ENCODE measurements at regions not wholly inside any gene's neighbourhood (a gene's known extent, or its start where the extent isn't known, plus 50 kb on each side); places are given as distances from the start of the nearest gene placed in this dataset.

DNA sequence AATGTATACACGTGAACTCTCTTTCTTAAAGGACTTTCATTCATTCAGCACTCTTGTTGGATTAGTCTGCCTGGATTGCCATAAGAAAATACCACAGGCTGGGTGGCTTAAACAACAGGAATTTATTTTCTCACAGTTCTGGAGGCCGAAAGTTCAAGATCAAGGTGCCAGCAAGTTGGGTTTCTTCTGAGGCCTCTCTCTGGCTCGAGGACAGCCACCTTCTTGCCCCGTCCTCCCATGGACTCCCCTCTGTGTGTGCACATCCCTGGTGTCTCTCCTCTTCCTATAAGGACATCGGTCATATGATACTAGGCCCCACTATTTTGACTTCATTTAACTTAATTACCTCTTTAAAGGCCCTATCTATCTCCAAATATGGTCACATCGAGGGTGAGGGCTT is 110.4 kb upstream of the BMPER start:
- Histone ChIP-seq H2AFZ (ENCODE audit: low read depth, low read length) (no peak overlapping the region), H3K27me3 (ENCODE audit: control insufficient read depth in 2 of 2, insufficient read depth in 2 of 2, low read length in 2 of 2) (no peaks in the 10 kb centered on the region), H3K79me2 (ENCODE audit: control insufficient read depth, insufficient read depth, low read length) (no peaks in the 10 kb centered on the region), H3K4me2 (ENCODE audit: insufficient read depth, low read length) (no peak overlapping the region), H4K20me1 (replicated peaks; ENCODE audit: control insufficient read depth, insufficient read depth, low read length) (no peaks in the 10 kb centered on the region), H3K4me3 (no peak overlapping the region), H3K9ac (ENCODE audit: insufficient read depth in 1 of 2, low read depth in 2 of 2, low read length in 2 of 2) (no peak overlapping the region), H3K27ac (ENCODE audit: extremely low read depth, low read depth, low read length) (no peak overlapping the region), H3K9me3 (replicated peaks; ENCODE audit: control insufficient read depth, insufficient read depth, low read depth, low read length) (no peaks in the 10 kb centered on the region), H3K36me3 (ENCODE audit: control insufficient read depth, insufficient read depth, low read length) (no peaks in the 10 kb centered on the region), H3K9me1 (ENCODE audit: control insufficient read depth, insufficient read depth, low read length) (no peaks in the 10 kb centered on the region), H3K4me1 (replicated peaks in 1 of 2; ENCODE audit: control insufficient read depth in 2 of 2, insufficient read depth in 2 of 2, low read length in 2 of 2) (no peaks in the 10 kb centered on the region)
- 0% methylated on average over 6 of the region's 6 CpGs for WGBS (ENCODE audit: insufficient coverage, low coverage, missing lambda C conversion rate)
- ChIA-PET CTCF (ENCODE audit: low intra/inter-chr PET ratio) (no interaction called here), POLR2A (no interaction called here)
- FAIRE-seq (no peak), ATAC-seq (no peak), DNase-seq (ENCODE audit: extremely low read depth in 1 of 4, low spot score in 3 of 4) (no peak)
- intact Hi-C loops (cut with micrococcal nuclease): no loop called here
- TF ChIP-seq CREB3 (tag; conservative IDR thresholded peaks at IDR 0.05; ENCODE audit: low read depth) (no peak), RBM34 (IDR thresholded peaks at IDR 0.05; ENCODE audit: borderline replicate concordance, insufficient read depth, low read length) (no peak), ELK3 (CRISPR knock-in tag; IDR thresholded peaks at IDR 0.05) (no peak), NR3C1 (CRISPR knock-in tag; IDR thresholded peaks at IDR 0.05) (no peak), GATA2 (CRISPR knock-in tag; IDR thresholded peaks at IDR 0.05) (no peak), CBFA2T3 (IDR thresholded peaks at IDR 0.05) (no peak), SAFB2 (IDR thresholded peaks at IDR 0.05; ENCODE audit: borderline replicate concordance, low read depth, low read length, severe bottlenecking) (no peak)
- BruUV-seq (replicated peaks): no TSS peak
- in situ Hi-C loops (cut with MboI): no loop called here
